Keratinocyte (primary cell): ENCODE measurements at regions not wholly inside any gene's neighbourhood (a gene's known extent, or its start where the extent isn't known, plus 50 kb on each side); places are given as distances from the start of the nearest gene placed in this dataset.

Source experiments
- DNase-seq: peaks from one replicate; pipeline ENCODE4 v3.0.0-alpha.2; 2011; ENCODE audit warnings: low read depth, missing footprints, low spot score
- FAIRE-seq: peaks from 2 replicates; lab custom pipeline; 2011; peaks lifted over from hg19 to GRCh38; lab: Jason Lieb, UNC
- H2AFZ ChIP-seq: 2 replicates; pipeline ENCODE4 v1.6.0; 2012; ENCODE audit warnings: low read length, control low read depth, inconsistent platforms; ENCODE audit not compliant: control insufficient read depth
- H3K27ac ChIP-seq: 2 replicates; pipeline ENCODE4 v1.5.1; 2011; ENCODE audit warnings: low read length; ENCODE audit not compliant: control insufficient read depth, insufficient read depth
- H3K27me3 ChIP-seq: 3 replicates; pipeline ENCODE4 v1.6.0; 2011; ENCODE audit warnings: low read length; ENCODE audit not compliant: control insufficient read depth, insufficient read depth; ENCODE audit errors: extremely low read depth
- H3K36me3 ChIP-seq, 2 experiments: 2 replicates in 1 of 2; 3 replicates in 1 of 2; pipeline ENCODE4 v1.5.1; 2011; ENCODE audit warnings: low read length in 2 of 2, mild to moderate bottlenecking in 1 of 2; ENCODE audit not compliant: control insufficient read depth in 2 of 2, insufficient read depth in 2 of 2; ENCODE audit errors: extremely low read depth in 1 of 2
- H3K4me1 ChIP-seq: 3 replicates; pipeline ENCODE4 v1.5.1; 2011; ENCODE audit warnings: low read length; ENCODE audit not compliant: control insufficient read depth, insufficient read depth; ENCODE audit errors: extremely low read depth
- H3K4me2 ChIP-seq: 3 replicates; pipeline ENCODE4 v1.6.0; 2011; ENCODE audit warnings: low read depth, low read length; ENCODE audit not compliant: control insufficient read depth, insufficient read depth; ENCODE audit errors: extremely low read depth
- H3K4me3 ChIP-seq, 3 experiments: fragments of 200-600 bp in 1 of 3; sonication (generic) in 1 of 3; 2 replicates in 2 of 3; 3 replicates in 1 of 3; pipeline ENCODE4 v1.5.1; 2011 to 2016; ENCODE audit warnings: low read length in 3 of 3, mild to moderate bottlenecking in 3 of 3, control low read depth in 2 of 3, inconsistent platforms in 1 of 3, low read depth in 1 of 3, mixed read lengths in 1 of 3, mixed run types in 1 of 3, moderate library complexity in 1 of 3; ENCODE audit not compliant: control insufficient read depth in 2 of 3, insufficient read depth in 2 of 3; ENCODE audit errors: extremely low read depth in 1 of 3
- H3K79me2 ChIP-seq: 2 replicates; pipeline ENCODE4 v1.6.0; 2012; ENCODE audit warnings: low read length; ENCODE audit not compliant: control insufficient read depth, insufficient read depth
- H3K9ac ChIP-seq: 3 replicates; pipeline ENCODE4 v1.6.0; 2011; ENCODE audit warnings: low read length; ENCODE audit not compliant: control insufficient read depth, insufficient read depth; ENCODE audit errors: extremely low read depth
- H3K9me1 ChIP-seq: 3 replicates; pipeline ENCODE4 v1.6.0; 2011; ENCODE audit warnings: low read length; ENCODE audit not compliant: control insufficient read depth, insufficient read depth; ENCODE audit errors: extremely low read depth
- H3K9me3 ChIP-seq: 2 replicates; pipeline ENCODE4 v1.5.1; 2012; ENCODE audit warnings: low read depth, low read length; ENCODE audit not compliant: control insufficient read depth
- H4K20me1 ChIP-seq: 3 replicates; pipeline ENCODE4 v1.6.0; 2011; ENCODE audit warnings: low read length; ENCODE audit not compliant: control insufficient read depth, insufficient read depth; ENCODE audit errors: extremely low read depth
- CTCF ChIP-seq, 3 experiments: IDR thresholded peaks in 1 of 3; conservative IDR thresholded peaks in 1 of 3; optimal IDR thresholded peaks in 1 of 3; 2 replicates in 2 of 3; 3 replicates in 1 of 3; pipeline versions ENCODE3 to v1.5.1; 2011; ENCODE audit warnings: low read length in 3 of 3, mild to moderate bottlenecking in 3 of 3, moderate library complexity in 2 of 3, control low read depth in 1 of 3, inconsistent platforms in 1 of 3; ENCODE audit not compliant: insufficient read depth in 2 of 3; ENCODE audit errors: extremely low read depth in 1 of 3
- EZH2 ChIP-seq: IDR thresholded peaks from one replicate; pipeline ENCODE4 v1.6.1; 2012; ENCODE audit warnings: inconsistent platforms, mild to moderate bottlenecking, low read length, moderate library complexity
- dilution Hi-C: fragments of 300-500 bp; cut with MboI; formaldehyde crosslinking; loops from one replicate; pipeline ENCODE4 v1.7.0; 2020; ENCODE audit warnings: low sequenced_read_pairs; ENCODE audit not compliant: extremely low pct_ligation_motif_present

DNA sequence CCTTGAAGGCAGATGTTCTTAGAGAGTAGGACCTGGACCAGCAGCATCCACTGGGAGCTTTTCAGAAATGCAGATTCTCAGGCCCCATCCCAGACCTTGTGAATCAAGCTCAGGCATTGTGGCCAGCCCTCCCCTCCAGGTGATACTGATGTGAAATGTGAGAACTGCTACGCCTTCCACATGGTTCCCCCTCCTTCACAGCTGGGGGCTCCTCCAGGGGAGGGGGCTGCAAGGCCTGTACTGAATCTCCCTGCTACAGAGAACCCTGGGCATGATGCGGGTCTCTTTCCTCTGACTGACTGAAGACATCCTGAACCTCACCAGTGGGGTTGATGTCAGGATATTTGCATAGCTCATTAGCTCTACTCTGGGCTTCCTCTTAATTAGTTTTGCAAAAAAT lies 141.8 kb upstream of the CSF3R start:
- dilution Hi-C loops: no loop called here
- TF ChIP-seq EZH2: no peak
- no peak for TF ChIP-seq CTCF (optimal IDR thresholded peaks at IDR 0.05 in 1 of 3, IDR thresholded peaks at IDR 0.05 in 1 of 3, conservative IDR thresholded peaks at IDR 0.05 in 1 of 3; ENCODE audit: extremely low read depth in 1 of 3, insufficient read depth in 2 of 3, low read length in 3 of 3)
- Histone ChIP-seq H3K9me3 (no peaks in the 10 kb centered on the region), H2AFZ (no peak overlapping the region), H3K4me3 (no peak overlapping the region), H3K27ac (no peak overlapping the region), H3K4me2 (no peak overlapping the region), H3K4me1 (no peaks in the 10 kb centered on the region), H3K9ac (no peak overlapping the region), H3K27me3 (peaks cover 12% of the 10 kb centered on the region), H3K36me3 (no peaks in the 10 kb centered on the region), H3K79me2 (no peaks in the 10 kb centered on the region), H4K20me1 (no peaks in the 10 kb centered on the region), H3K9me1 (no peaks in the 10 kb centered on the region)
- FAIRE-seq (no peak), DNase-seq (no peak)

DNA sequence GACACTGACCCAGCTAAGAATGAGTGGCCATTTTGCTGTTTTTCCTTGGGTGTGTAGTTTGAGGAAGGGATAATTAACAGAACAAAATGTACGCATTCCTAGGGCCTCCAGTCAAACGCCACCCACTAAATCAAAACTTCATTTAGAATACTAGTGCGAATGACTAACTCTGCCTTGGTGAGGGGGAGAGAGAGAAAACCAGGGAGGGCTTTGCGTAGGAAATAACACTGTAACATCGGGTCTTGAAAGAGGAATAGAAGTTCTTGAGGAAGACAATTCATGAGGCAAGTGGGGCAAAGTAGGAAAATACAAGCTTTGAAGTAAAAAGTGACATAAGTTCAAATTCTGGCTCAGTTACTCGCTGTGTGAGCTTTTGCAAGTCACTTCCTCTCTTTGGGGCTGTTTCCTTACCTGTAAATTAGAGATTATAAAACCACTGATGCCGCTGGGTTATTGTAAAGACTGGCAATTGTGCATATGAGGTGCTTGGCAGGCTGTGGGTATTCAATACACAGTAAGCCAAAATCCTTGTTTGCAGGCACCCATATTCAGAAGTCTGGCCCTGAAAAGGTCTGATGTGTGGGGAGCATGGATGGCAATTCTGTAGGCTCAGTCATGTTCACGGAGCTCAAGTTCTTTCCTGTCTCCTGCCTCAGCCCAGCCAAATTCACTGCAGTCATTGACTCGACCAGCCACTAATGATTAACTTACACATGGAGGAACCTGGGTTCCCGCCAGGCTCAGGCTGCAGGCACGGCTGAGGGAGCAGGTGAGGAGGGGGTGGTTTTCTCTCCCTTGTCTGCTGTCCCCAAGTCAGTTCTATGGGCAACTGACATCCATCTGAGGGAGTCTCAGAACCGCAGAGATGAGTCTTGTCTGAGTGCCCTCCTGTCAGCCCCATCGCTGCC lies 140.3 kb upstream of the CSF3R start:
- H3K36me3 ChIP-seq: no peaks in the 10 kb centered on the region
- TF ChIP-seq EZH2: no peak
- TF ChIP-seq CTCF (optimal IDR thresholded peaks at IDR 0.05 in 1 of 3, IDR thresholded peaks at IDR 0.05 in 1 of 3, conservative IDR thresholded peaks at IDR 0.05 in 1 of 3; ENCODE audit: extremely low read depth in 1 of 3, insufficient read depth in 2 of 3, low read length in 3 of 3): no peak
- FAIRE-seq: no peak
- DNase-seq: no peak
- dilution Hi-C loops: no loop called here
- H3K9ac ChIP-seq: no peak overlapping the region
- H3K27me3 ChIP-seq: peaks cover 12% of the 10 kb centered on the region
- no peaks in the 10 kb centered on the region for H3K9me3 ChIP-seq
- H2AFZ ChIP-seq: no peak overlapping the region
- H3K79me2 ChIP-seq: no peaks in the 10 kb centered on the region
- H4K20me1 ChIP-seq: no peaks in the 10 kb centered on the region
- H3K9me1 ChIP-seq: no peaks in the 10 kb centered on the region
- no peak overlapping the region for H3K27ac ChIP-seq
- no peak overlapping the region for H3K4me2 ChIP-seq
- H3K4me1 ChIP-seq: no peaks in the 10 kb centered on the region
- no peak overlapping the region for H3K4me3 ChIP-seq
